Caki2 (cell line): ENCODE measurements at regions not wholly inside any gene's neighbourhood (a gene's known extent, or its start where the extent isn't known, plus 50 kb on each side); places are given as distances from the start of the nearest gene placed in this dataset.
"Not testable (repeated sequence)": the region's sequence is repeated elsewhere in the genome, so short reads cannot be mapped to it uniquely, and the experiment has no call there.

Source experiments
- DNase-seq: peaks from one replicate; pipeline ENCODE4 v3.0.0-alpha.2; 2015; ENCODE audit warnings: low read depth
- in situ Hi-C: cut with HindIII; loops from 2 replicates; pipeline ENCODE4 v1.10.0; 2016; ENCODE audit warnings: low sequenced_read_pairs, low pct_unique_long_range_greater_than_20kb, mixed read lengths

- in situ Hi-C loops: no loop called here
Observed at GRCh38 chr19:27717825-27718224, 1495.1 kb downstream of the UQCRFS1 start.

GRCh38 chr19:27716922-27717321 is 1496.0 kb downstream of the UQCRFS1 start:
- DNase-seq: no peak
- in situ Hi-C loops: no loop called here

More at GRCh38 chr19:27717825-27718224, 1495.1 kb downstream of the UQCRFS1 start:
- no peak for DNase-seq

GRCh38 chr19:27714857-27715256 is 1498.1 kb downstream of the UQCRFS1 start:
- no peak for DNase-seq
- in situ Hi-C loops: no loop called here

- in situ Hi-C loops: no loop called here
Observed at GRCh38 chr19:27709496-27709895, 1503.5 kb downstream of the UQCRFS1 start.

GRCh38 chr19:27708986-27709385 is 1504.0 kb downstream of the UQCRFS1 start:
- DNase-seq, in situ Hi-C loops: not testable (repeated sequence)

More at GRCh38 chr19:27709496-27709895, 1503.5 kb downstream of the UQCRFS1 start:
- no peak for DNase-seq

GRCh38 chr19:27707026-27707425 is 1505.9 kb downstream of the UQCRFS1 start:
- in situ Hi-C loops, DNase-seq: not testable (repeated sequence)

GRCh38 chr19:27705896-27706295 is 1507.1 kb downstream of the UQCRFS1 start:
- DNase-seq: no peak
- in situ Hi-C loops: no loop called here

- in situ Hi-C loops: no loop called here
- DNase-seq: no peak
Observed at GRCh38 chr19:27694361-27695055, 1518.4 kb downstream of the UQCRFS1 start.

GRCh38 chr19:27691991-27692390 is 1521.0 kb downstream of the UQCRFS1 start:
- in situ Hi-C loops: no loop called here
- DNase-seq: no peak

GRCh38 chr19:27689734-27690241 is 1523.2 kb downstream of the UQCRFS1 start:
- in situ Hi-C loops: no loop called here
- no peak for DNase-seq

- in situ Hi-C loops: no loop called here
- no peak for DNase-seq
Observed at GRCh38 chr19:27684293-27684692, 1528.7 kb downstream of the UQCRFS1 start.

GRCh38 chr19:27681972-27682371 is 1531.0 kb downstream of the UQCRFS1 start:
- in situ Hi-C loops: no loop called here

GRCh38 chr19:27679905-27680304 is 1533.0 kb downstream of the UQCRFS1 start:
- in situ Hi-C loops: no loop called here
- no peak for DNase-seq

More at GRCh38 chr19:27681972-27682371, 1531.0 kb downstream of the UQCRFS1 start:
- no peak for DNase-seq

- in situ Hi-C loops: no loop called here
- no peak for DNase-seq
Observed at GRCh38 chr19:27679399-27679798, 1533.6 kb downstream of the UQCRFS1 start.

GRCh38 chr19:27676877-27677276 is 1536.1 kb downstream of the UQCRFS1 start:
- in situ Hi-C loops: no loop called here
- no peak for DNase-seq

- no peak for DNase-seq
- in situ Hi-C loops: no loop called here
Observed at GRCh38 chr19:27676334-27676733, 1536.6 kb downstream of the UQCRFS1 start.

- DNase-seq: no peak
- in situ Hi-C loops: no loop called here
Observed at GRCh38 chr19:27675771-27676170, 1537.2 kb downstream of the UQCRFS1 start.

GRCh38 chr19:27674701-27675100 is 1538.2 kb downstream of the UQCRFS1 start:
- DNase-seq: no peak
- in situ Hi-C loops: no loop called here

GRCh38 chr19:27673986-27674385 is 1539.0 kb downstream of the UQCRFS1 start:
- DNase-seq: no peak
- in situ Hi-C loops: no loop called here
